ENCODE measurements at regions not wholly inside any gene's neighbourhood (a gene's known extent, or its start where the extent isn't known, plus 50 kb on each side); places are given as distances from the start of the nearest gene placed in this dataset.
"Not testable (repeated sequence)": the region's sequence is repeated elsewhere in the genome, so short reads cannot be mapped to it uniquely, and the experiment has no call there.

- DNase-seq: no peak
These were observed 86.7 kb upstream of the SLC39A10 start for GRCh38 chr2:195570329-195570728.

GRCh38 chr2:195569255-195569654, 87.8 kb upstream of the SLC39A10 start:
- no peak for DNase-seq

GRCh38 chr2:195564625-195565135, 92.3 kb upstream of the SLC39A10 start:
- not testable (repeated sequence) for DNase-seq

GRCh38 chr2:195563857-195564512, 93.0 kb upstream of the SLC39A10 start:
- DNase-seq: peak; percentile 86

GRCh38 chr2:195562570-195563566, 94.2 kb upstream of the SLC39A10 start:
- no peak for DNase-seq

- DNase-seq: peak; percentile 96
These were observed 95.7 kb upstream of the SLC39A10 start for GRCh38 chr2:195561116-195561921.

- DNase-seq: no peak
These were observed 96.7 kb upstream of the SLC39A10 start for GRCh38 chr2:195560209-195560895.

GRCh38 chr2:195559431-195559914, 97.6 kb upstream of the SLC39A10 start:
- peak; percentile 77 for DNase-seq

- no peak for DNase-seq
These were observed 101.1 kb upstream of the SLC39A10 start for GRCh38 chr2:195555971-195556370.

GRCh38 chr2:195552581-195552980, 104.4 kb upstream of the SLC39A10 start:
- DNase-seq: no peak

- no peak for DNase-seq
These were observed 108.7 kb upstream of the SLC39A10 start for GRCh38 chr2:195548198-195548940.

- DNase-seq: not testable (repeated sequence)
These were observed 109.7 kb upstream of the SLC39A10 start for GRCh38 chr2:195547268-195547840.

GRCh38 chr2:195545811-195546210, 111.2 kb upstream of the SLC39A10 start:
- DNase-seq: no peak

GRCh38 chr2:195543902-195544894, 112.8 kb upstream of the SLC39A10 start:
- peak; percentile 78 for DNase-seq

GRCh38 chr2:195543063-195543462, 114.0 kb upstream of the SLC39A10 start:
- no peak for DNase-seq

- DNase-seq: no peak
These were observed 115.0 kb upstream of the SLC39A10 start for GRCh38 chr2:195542067-195542466.

- no peak for DNase-seq
These were observed 118.1 kb upstream of the SLC39A10 start for GRCh38 chr2:195538937-195539336.

- DNase-seq: no peak
These were observed 119.2 kb upstream of the SLC39A10 start for GRCh38 chr2:195537811-195538210.

GRCh38 chr2:195536906-195537305, 120.1 kb upstream of the SLC39A10 start:
- DNase-seq: no peak
